GM19463 (cell line): ENCODE measurements at regions not wholly inside any gene's neighbourhood (a gene's known extent, or its start where the extent isn't known, plus 50 kb on each side); places are given as distances from the start of the nearest gene placed in this dataset.

ENCODE experiments used
- ATAC-seq: cut with Tn5 transposase; IDR thresholded peaks from one replicate; pipeline ENCODE4 v1.9.1; 2021; ENCODE audit warnings: mild to moderate bottlenecking, moderate library complexity; ENCODE audit not compliant: unreplicated experiment

DNA sequence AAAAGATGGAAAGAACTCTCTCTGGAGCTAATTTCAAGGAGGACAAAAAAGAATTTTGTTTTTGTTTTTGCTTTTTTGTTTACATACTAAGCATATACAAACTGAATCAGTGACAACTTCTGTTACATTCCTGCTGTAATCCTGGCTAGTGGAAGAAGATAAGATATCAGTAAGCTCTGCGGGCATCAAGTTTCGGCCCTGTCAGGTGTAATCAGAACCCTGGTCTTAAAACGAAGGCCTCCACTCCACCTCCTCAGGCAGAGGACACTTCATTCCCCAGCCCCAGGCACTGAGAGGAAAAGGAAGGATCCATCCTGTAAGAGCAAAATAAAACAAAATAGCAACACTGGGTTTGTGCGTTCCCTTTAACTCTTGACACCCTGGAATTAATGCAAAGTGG lies 88.9 kb upstream of the ARHGAP29 start:
- ATAC-seq = no peak

DNA sequence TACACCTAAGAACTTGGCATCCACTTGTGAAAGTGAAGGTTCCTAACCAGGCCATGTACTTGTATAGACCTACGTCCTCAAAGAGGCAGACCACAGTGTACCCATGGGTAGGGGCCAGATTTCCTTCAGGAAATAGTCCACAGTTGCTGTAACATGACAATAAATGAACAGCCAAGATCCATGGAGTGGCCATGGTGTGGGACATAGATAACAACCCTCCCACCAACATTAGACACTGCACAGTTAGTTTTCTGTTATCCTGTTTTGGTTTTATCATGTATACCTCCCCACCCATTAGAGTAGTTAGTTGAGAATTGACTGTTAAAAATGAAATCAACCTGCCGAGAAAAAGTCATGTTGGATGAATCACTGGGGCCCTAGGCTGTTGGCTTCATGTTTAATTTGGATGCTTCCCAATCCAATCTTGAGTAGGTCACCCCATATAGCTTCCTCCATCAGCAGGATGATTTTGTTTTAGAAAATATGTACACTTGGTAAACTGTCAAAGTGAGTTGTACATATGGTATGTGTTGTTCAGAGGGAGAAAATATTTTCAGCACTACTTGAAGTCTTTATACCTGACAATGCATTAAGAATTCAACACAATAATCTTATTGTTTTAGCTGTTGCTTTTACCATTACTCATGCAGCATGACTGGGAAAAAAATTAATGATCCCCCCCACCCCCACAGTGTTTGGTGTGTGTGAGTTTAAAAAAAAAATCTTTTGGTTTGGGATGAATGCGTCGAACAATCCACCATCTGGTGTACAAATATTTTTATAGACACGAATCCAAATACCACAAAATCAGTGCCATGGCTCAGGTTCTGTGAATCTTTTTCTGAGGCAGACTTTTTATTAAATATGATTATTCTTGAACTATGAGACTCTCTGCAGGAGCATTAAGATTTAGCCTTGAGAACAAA lies 88.3 kb upstream of the ARHGAP29 start:
- ATAC-seq = no peak

DNA sequence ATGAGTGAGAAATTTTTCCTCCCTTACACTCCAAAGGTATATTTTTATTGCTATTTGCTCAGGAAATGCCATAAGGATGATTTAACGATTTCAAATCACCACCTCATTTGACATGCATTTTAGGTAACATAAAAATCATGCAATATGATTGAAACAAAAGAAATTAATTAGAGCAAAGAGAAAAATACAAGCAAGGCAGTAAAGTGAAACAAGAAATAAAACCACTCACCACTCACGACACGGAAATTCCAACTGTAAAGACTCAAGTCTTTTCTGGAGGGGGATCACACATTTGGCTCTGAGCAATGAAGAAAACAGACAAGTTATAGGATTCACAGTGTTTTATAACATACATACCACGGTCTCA lies 86.8 kb upstream of the ARHGAP29 start:
- no peak for ATAC-seq

DNA sequence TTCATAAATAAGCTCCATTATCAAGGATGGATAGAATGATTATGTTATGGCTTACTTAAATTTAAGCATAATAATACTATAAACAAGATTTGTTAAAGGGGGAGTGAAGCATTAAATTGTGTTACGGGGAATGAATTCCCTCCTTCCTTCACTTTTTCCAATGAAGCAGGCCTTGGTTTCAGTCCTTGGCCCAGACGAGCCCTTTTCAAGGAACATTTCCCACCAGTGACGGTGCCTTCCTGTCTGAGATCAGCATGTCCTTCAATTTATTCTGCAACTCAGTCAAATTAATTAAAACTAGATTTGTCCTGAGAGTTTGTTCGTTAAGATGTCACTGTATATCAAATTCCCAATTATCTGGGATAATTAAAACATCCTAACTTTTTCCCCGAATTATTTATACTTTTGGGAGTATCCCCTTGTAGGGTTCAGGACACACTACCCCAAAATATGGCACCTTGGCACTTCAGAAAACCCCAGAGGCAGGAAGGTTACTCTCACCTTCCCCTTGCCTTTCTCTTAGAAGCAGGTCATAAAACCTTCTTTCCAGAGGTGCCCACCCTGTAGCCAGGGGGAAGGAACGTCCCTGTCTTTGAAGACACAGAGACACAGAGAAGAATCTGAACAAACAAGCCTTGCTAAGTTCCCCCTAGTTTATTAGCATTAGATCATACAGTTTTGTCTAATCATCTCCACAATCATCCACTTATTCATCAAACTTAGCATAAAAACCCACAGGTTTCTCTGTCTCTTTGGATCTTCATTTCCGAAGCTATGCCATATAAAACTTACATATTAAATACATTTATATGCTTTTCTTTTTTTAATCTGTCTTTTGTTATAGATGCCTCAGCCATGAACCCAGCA lies 86.2 kb upstream of the ARHGAP29 start:
- no peak for ATAC-seq

DNA sequence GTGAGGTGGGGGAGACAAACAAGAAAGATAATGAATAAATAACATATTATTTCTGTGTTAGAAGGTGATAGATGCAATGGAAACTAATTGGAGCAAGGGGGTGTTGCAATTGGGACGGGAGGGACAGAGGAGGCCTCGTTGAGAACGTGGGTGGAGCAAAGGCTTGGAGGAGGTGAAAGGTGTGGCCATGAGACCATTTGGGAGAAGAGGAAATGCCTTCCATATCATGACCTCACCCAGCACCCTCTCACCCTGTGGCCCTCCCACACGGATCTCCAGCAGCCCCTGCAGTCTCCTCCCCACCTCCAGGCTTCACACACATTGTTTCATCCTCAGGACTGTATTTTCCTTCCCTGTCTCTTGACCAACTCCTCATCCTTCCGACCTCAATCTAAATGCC lies 85.3 kb upstream of the ARHGAP29 start:
- no peak for ATAC-seq

DNA sequence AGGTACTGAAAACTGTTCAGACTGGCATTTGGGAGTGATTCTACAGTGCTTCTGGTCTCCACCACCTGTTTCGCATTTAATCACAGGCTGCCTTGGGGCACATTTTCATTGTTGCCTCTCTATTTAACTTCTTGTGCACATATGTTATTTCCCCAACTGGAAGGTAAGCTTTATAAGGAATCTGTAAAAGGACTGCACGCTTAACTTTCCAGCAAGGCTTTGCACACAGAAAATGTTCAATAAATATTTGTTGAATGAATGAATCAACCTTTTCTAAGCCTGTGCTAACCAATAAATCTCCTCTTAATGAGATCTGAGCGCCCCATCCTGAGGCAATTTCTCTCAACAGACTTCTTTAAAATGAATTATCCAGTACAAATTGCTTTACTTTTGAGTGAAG lies 84.3 kb upstream of the ARHGAP29 start:
- ATAC-seq = no peak

DNA sequence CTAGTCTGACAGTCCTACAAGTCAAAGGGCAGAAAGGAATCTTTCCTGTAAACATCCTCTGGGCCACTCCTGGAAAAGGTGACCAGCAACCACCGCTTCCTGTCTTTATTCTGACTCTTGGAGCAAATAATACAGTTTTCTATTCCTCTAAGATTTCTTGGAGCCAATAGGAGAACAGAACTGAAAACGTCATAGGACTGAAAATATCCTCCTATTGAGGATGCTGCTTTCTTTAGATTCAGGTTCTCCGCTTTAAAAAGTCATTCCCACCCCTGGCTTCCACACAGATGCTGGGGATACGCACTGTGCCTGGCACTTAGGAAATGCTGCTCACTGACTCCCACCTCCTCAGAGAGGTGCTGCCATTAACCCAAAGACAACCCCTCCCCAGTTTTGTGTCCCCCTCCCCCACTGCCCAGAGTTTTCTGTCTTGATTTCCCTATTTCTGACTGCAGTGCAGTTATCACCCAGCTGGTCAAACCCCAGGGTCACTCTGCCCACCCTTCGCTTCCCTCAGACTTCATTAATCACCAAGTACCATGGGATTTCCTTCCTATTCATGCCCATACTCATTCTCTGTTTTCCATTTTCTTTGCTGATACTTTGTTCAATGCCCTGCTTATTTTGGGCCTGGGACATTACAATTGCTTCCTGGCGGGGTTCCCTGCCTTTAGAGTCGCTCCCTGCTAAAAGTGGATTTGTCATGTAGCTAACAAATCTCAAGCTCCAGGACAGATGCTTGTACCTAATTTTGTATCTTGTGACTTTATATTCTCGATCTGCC lies 82.1 kb upstream of the ARHGAP29 start:
- no peak for ATAC-seq

DNA sequence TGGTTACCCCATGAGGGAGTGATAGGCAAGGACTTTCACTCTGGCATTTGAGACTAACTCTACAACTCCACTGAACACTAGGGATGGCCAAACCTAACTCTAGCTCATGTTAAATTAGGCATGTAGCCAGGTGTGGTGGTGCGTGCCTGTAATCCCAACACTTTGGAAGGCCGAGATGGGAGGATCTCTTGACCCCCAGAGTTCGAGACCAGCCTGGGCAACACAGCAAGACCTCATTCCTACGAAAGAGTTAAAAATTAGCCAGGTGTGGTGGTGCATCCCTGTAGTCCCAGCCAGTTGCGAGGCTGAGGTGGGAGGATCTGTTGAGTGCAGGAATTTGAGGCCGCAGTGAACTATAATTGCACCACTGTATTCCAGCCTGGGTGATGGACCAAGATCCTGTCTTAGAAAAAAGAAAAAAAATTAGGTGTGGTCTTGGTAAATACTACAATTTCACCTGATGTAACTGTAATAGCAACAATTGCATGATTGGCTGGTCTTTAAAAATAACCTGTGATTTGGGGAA lies 81.2 kb upstream of the ARHGAP29 start:
- ATAC-seq = no peak

DNA sequence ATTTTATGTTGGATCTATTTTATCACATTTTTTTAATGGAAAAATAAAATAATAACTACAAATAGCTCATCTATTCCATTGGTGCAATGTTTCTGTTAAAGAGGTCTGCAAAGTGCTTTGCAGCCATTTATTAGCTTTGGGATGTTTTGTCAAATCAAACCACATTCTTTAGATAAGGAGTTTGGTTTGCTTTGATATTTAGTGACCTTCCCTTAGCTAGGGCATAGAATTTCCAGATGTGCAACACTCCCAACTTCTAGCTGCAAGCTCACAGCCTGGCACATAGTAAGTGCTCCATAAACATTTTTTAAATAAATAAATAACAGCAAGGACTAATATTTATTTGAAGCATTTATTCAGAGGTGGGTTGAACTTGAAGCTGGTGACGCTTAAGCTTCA lies 80.4 kb upstream of the ARHGAP29 start:
- ATAC-seq = no peak

DNA sequence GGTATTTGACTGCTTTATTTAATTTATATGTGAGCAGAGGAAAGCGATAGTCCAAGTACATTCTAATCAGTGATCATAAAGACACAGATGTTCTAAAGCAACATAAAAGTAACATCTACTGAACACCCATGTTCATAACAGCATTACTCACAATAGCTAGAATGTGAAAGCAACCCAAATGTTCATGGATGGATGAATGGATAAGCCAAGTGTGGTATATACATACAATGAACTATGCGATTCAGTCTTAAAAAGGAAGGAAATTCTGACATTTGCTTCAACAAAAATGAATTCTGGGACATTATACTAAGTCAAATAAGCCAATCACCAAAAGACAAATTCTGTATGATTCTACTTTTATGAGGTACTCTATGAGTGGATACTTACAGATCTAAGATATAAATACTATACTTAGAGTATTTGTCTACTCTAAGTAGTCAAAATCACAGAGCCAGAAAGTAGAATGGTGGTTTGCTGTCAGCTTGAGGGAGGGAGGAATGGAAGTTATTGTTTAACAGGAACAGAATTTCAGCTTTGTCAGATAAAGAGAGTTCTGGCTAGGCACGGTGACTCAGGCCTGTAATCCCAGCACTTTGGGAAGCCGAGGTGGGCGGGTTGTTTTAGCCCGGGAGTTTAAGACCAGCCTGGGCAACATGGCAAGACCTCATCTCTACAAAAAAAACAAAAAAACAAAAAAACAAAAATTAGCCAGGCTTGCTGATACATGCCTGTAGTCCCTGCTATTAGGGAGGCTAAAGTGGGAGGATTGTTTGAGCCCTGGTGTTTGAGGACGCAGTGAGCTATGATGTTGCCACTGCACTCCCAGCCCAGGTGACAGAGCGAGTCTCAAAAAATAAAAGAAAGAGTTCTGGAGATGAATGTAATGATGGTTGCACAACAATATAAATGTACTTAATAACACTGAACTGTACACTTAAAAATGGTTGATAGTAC lies 79.7 kb upstream of the ARHGAP29 start:
- no peak for ATAC-seq

DNA sequence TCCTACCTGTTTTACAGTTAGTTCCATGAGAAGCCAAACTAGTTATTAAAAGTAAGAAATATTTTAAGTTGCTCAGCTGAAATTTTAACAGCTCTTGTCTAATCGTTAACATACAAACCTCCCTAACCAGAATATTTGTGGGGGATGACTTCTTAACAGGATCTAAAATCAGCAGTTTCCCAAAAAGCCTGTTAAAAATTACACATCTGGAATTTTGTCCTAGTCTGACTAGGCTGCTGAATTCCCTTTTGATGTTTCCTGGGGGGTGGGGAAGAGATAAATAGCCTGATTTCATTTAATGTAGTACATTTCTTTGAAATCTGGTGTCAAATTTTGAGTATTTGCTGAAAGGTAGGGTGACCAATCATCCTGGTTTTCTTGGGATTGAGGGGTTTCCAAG lies 78.8 kb upstream of the ARHGAP29 start:
- ATAC-seq = no peak

DNA sequence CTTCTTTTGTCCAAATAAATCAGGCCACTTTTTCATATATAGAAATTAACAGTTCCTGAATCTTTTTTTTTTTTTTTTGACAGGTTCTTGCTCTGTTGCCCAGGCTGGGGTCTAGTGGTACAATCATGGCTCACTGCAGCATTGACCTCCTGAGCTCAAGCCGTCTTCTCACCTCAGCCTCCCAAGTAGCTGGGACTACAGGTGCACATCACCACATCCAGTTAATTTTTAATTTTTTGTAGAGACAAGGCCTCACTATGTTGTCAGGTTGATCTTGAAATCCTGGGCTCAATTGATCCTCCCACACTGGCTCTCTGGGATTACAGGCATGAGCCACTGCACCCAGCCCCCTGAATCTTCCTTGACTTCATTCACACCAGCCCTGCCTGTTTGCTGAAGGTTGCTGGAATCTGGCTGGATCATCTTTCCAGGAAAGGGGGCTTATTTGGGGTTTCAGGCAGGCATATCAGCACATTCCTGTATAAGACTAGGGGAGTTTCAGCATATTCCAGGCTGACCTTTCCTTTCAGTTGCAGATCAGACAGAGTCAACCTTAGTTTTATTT lies 78.2 kb upstream of the ARHGAP29 start:
- no peak for ATAC-seq

DNA sequence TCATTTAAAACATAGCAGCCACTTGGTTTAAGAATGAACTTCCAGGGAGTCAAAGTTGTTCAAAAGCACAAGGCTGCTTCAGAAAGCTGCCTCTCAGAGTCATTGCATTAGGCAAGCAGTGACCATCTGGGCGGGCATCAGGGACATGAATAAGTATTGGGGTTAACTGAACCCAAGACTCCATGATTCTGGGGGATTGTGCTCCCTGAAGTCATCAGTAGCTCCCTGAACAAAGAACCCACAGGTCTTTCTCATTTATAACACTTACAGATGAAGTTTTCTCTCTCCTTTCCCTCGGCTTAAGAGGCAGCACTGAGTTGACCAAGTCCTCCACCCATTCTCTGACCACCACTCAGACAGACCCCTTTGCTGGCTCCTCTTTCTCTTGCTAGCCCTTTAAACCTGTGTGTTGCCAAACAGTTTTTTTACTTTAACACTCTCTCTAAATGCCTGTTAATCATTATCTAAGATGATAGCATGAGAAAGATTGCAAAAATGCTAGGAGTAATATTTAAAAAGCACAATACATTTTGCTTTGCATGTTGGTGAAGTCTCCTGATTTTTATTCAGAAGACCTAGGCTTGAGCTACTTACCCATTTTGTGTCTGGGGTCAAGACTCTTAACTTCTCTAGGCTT lies 77.0 kb upstream of the ARHGAP29 start:
- ATAC-seq = no peak

DNA sequence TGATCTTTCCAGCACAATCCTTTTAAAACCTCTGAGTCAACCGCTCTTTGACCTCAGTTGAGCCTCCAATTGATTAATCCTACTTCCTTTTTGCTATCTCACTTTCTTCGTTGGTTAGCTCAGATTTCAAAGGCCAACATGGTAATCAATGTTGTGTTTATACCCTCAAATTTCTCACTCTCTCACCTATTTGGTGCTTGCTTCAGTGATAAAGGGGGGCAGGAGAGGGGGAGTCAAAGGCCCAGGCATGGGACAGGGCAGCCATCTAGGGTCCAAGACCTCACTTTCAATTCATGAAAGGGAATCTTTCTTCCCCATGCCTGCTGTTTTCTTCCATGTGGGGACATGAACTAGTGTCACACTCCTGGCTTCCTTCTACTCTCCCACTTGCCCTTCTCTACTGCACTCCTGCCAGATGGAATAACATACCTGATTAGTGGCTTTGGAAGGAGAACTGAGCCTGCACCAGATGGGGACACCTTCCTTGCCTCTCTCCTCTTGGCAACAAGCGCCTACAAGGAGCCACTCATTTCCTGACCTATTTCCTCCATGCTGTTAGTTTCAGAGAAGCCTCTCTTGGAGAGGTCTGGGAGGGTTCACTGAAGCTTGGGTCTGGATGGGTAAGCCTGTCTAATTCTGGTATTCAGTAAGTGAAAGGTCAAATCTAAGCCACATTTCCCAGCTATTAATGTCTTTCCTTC lies 73.3 kb upstream of the ARHGAP29 start:
- ATAC-seq = no peak

DNA sequence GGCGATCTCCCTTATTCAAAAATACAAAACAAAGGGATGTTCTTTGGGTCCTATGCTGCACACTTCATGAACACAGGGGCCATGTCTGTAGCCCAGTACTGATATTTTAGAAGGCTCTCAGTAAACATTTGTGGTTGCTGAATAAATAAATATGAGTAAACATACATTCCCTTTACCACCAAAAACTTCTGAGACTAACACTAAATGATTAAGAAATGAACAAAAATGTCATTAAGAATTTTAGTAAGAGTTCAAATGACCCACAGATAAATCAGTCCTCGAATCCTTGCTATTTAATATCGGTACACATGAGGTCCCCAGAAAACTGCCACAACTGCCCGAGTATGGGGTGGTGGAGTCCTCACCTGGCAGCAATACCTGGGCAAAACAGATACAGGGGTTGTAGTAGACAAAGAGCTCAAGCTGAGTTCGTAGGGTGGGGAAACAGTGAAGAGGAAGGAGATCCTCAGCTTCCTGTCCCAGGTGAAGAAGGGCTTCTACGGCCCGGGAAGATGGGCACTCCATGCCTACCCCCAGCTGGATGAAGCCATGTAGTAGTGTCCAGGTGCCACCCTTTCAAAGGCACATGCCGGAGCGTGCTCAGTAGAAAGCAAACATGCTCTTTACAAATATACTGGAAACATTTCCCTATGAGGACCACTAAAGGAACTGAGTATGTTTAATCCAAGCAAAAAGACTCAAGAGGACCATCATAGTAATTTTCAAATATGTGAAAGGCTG lies 72.6 kb upstream of the ARHGAP29 start:
- no peak for ATAC-seq

DNA sequence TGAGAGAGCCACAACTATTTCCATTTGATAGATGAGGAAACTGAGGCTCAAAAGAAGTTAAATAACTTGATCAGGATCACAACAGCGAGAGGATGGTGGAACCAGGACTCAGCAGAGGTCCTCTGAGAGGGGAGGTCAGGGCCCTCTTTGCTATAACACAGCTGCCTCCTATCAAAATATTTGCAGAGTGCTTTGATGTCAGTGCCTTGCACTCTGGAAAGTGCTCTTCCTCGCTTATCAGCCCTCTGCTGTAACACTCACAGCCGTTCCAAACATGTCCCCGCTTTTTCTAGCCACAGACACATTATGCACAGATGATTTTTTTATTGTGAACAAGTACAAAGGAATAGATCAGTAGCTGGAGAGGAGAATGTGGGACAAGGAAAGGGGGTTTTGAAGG lies 71.8 kb upstream of the ARHGAP29 start:
- ATAC-seq = no peak

DNA sequence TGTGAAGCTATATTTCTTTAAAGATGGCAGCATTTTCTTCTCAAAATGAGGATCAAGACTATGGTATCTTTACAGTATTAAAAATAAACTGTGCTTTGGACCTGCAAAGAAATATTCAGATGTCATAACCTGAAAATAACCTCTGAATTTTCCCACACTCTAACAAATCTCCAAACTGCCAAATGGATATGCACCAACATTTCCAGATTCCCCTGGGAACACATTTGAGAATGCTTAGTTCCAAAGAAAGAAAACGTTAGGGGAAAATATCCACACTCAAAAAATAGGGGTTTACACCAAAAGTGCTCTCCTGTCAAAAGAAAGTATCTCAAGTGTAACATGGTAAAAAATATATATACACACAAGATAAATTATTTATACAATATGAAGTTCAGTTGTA lies 69.1 kb upstream of the ARHGAP29 start:
- no peak for ATAC-seq

DNA sequence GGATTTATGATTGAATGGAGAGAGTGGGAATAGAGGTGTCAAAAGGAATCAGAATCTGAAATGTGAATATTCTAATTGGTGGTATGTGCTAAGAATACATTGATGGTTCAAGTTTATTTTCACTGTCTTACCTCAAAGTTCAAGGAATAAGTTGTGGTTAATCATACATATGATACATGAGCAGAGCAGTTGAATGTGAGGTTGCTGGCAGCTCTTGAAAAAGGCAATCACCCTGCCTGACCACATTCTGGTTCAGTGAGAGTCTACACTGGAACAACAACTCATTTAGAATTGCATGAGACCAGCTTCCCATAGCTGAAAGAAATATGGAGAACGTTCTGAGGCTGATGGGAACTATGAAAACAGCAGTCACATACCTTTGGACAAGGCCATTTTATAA lies 68.3 kb upstream of the ARHGAP29 start:
- no peak for ATAC-seq
